Fibroblast of villous mesenchyme (primary cell): ENCODE measurements at regions not wholly inside any gene's neighbourhood (a gene's known extent, or its start where the extent isn't known, plus 50 kb on each side); places are given as distances from the start of the nearest gene placed in this dataset.

Source experiments
- DNase-seq: peaks from one replicate; pipeline ENCODE4 v3.0.0-alpha.2; 2010; ENCODE audit warnings: low read depth
- H3K4me3 ChIP-seq: 2 replicates; pipeline ENCODE4 v1.5.1; 2011; ENCODE audit warnings: low read depth, mild to moderate bottlenecking, low read length
- TF ChIP-seq, protein P1 (sequence below): IDR thresholded peaks from 2 replicates; pipeline ENCODE4 v1.5.1; 2012; ENCODE audit warnings: low read depth, mild to moderate bottlenecking, low read length; ENCODE audit not compliant: insufficient read depth

DNA sequence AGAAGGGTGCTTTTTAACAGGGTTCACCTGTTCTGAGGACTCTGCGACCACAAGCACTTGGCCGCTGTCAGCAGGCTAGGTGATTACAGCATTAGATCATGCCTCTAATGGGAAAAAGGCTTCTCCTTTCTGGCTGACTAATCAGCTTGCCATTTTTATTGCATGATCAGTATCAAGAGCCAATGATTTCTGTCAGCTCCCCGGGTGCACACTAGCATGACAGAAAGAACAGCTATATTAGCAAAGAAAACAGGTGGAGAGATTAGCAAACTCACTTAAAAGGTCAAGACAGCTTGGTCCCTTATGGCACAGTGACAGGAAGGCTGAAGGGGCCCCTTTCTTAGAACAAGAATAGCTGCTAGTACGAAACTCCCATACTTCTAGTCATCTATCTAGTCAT, 170.0 kb downstream of the SMIM20 start:
- DNase-seq, result peak; percentile 90
- no peak overlapping the region for H3K4me3 ChIP-seq
- TF ChIP-seq, protein P1, sequence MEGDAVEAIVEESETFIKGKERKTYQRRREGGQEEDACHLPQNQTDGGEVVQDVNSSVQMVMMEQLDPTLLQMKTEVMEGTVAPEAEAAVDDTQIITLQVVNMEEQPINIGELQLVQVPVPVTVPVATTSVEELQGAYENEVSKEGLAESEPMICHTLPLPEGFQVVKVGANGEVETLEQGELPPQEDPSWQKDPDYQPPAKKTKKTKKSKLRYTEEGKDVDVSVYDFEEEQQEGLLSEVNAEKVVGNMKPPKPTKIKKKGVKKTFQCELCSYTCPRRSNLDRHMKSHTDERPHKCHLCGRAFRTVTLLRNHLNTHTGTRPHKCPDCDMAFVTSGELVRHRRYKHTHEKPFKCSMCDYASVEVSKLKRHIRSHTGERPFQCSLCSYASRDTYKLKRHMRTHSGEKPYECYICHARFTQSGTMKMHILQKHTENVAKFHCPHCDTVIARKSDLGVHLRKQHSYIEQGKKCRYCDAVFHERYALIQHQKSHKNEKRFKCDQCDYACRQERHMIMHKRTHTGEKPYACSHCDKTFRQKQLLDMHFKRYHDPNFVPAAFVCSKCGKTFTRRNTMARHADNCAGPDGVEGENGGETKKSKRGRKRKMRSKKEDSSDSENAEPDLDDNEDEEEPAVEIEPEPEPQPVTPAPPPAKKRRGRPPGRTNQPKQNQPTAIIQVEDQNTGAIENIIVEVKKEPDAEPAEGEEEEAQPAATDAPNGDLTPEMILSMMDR, result no peak

DNA sequence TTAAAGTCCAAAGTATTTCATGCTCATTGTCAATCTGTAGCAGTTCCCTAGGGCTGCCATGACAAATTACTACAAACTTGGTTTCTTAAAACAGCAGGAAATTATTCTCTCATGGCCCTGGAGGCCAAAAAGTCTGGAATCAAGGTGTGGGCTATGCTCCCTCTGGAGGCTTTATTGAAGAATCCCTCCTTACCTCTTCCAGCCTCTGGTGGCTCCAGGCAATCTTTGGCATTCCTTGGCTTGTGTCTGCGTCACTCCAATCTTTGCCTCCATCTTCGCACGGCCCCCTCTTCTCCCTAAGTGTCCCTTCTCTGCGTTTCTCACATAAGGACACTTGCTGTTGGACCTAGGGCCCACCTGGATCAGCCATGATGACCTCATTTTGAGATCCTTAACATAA, 170.4 kb downstream of the SMIM20 start:
- TF ChIP-seq, protein P1, result no peak
- DNase-seq, result no peak
- no peak overlapping the region for H3K4me3 ChIP-seq

GRCh38 chr4:26085551-26085950, 171.5 kb downstream of the SMIM20 start:
- no peak overlapping the region for H3K4me3 ChIP-seq
- DNase-seq, result no peak
- TF ChIP-seq, protein P1, result no peak

- no peak overlapping the region for H3K4me3 ChIP-seq
- TF ChIP-seq, protein P1, result no peak
- DNase-seq, result peak; percentile 24
Measured at GRCh38 chr4:26086621-26087441, 172.8 kb downstream of the SMIM20 start.

GRCh38 chr4:26088433-26088928, 174.5 kb downstream of the SMIM20 start:
- H3K4me3 ChIP-seq, result no peak overlapping the region
- DNase-seq, result peak; percentile 42
- TF ChIP-seq, protein P1, result no peak

DNA sequence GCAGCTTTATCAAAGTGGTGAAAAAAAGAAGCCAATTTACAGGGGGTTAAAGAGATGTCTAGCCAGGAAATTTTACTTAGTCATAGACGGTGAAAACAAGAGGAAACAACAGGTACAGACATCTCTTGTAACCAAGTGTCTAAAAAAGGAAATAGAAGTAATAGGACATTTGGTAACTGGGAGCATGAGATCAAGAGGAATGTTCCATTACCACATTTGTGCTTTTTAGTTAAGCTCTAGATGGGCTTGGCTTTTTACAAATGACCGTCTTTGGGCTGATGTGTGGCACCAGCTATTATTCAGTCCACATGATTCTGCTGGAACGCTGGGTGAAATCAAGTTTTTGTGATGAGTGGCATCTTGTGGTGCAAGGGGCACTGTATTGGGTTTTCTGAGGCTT, 179.5 kb downstream of the SMIM20 start:
- TF ChIP-seq, protein P1, result no peak
- H3K4me3 ChIP-seq, result no peak overlapping the region
- no peak for DNase-seq
